Vagina (tissue), 2 donors: ENCODE measurements at regions not wholly inside any gene's neighbourhood (a gene's known extent, or its start where the extent isn't known, plus 50 kb on each side); places are given as distances from the start of the nearest gene placed in this dataset.

Experiments used
- DNase-seq, 2 donors: peaks; one replicate each; pipeline ENCODE4 v3.0.0-alpha.2; 2017; ENCODE audit errors: extremely low spot score in 2 of 2
- H3K27ac ChIP-seq: fragments of 200-600 bp; sonication (generic); one replicate; pipeline ENCODE4 v1.5.1; 2019
- H3K27me3 ChIP-seq: fragments of 200-600 bp; sonication (generic); one replicate; pipeline ENCODE4 v1.5.1; 2019
- H3K36me3 ChIP-seq, 2 donors: fragments of 200-600 bp; sonication (generic); one replicate each; pipeline ENCODE4 v1.5.1; 2017 to 2019
- H3K4me1 ChIP-seq: fragments of 200-600 bp; sonication (generic); one replicate; pipeline ENCODE4 v1.5.1; 2019
- H3K4me3 ChIP-seq, 2 donors: fragments of 200-600 bp; sonication (generic); 1 replicate in 1 of 2; 2 replicates in 1 of 2; pipeline ENCODE4 v1.5.1; 2016 to 2019
- H3K9me3 ChIP-seq: fragments of 200-600 bp; sonication (generic); one replicate; pipeline ENCODE4 v1.5.1; 2019
- CTCF ChIP-seq, 3 experiments: fragments of 450-650 bp in 2 of 3; fragments of 200-600 bp in 1 of 3; sonication (generic) in 1 of 3; IDR thresholded peaks; one replicate each; pipeline ENCODE4 v1.5.1; 2017 to 2019; ENCODE audit warnings: antibody characterized with exemption in 3 of 3, mild to moderate bottlenecking in 2 of 3, moderate library complexity in 2 of 3
- POLR2A ChIP-seq, 2 donors: fragments of 450-650 bp; IDR thresholded peaks; one replicate each; pipeline ENCODE4 v1.6.1; 2017; ENCODE audit warnings: antibody characterized with exemption in 2 of 2, mild to moderate bottlenecking in 2 of 2, moderate library complexity in 2 of 2
- POLR2AphosphoS5 ChIP-seq, 2 donors: sonication (generic); formaldehyde crosslinking; IDR thresholded peaks; one replicate each; pipeline ENCODE4 v1.9.0; 2017; ENCODE audit warnings: antibody characterized with exemption in 2 of 2, mild to moderate bottlenecking in 2 of 2, low read depth in 1 of 2; ENCODE audit not compliant: insufficient read depth in 1 of 2
- intact Hi-C: fragments of 100-400 bp; cut with DNase I; formaldehyde crosslinking; loops from one replicate; pipeline ENCODE4 v1.15.1; 2023

GRCh38 chr21:22314963-22315362 is 1316.8 kb downstream of the NCAM2 start:
- intact Hi-C loops, result no loop called here
- no peak for DNase-seq
- no peaks in the 10 kb centered on the region for H3K36me3 ChIP-seq

GRCh38 chr21:22319435-22319834 is 1321.2 kb downstream of the NCAM2 start:
- H3K27me3 ChIP-seq, result no peaks in the 10 kb centered on the region
- intact Hi-C loops, result no loop called here
- TF ChIP-seq CTCF (IDR thresholded peaks at IDR 0.05) (no peak), POLR2AphosphoS5 (IDR thresholded peaks at IDR 0.05; ENCODE audit: insufficient read depth in 1 of 2, low read depth in 1 of 2) (no peak), POLR2A (IDR thresholded peaks at IDR 0.05) (no peak)

More at GRCh38 chr21:22314963-22315362, 1316.8 kb downstream of the NCAM2 start:
- Histone ChIP-seq H3K27ac (no peak overlapping the region), H3K27me3 (no peaks in the 10 kb centered on the region), H3K9me3 (no peaks in the 10 kb centered on the region), H3K4me3 (no peak overlapping the region), H3K4me1 (no peaks in the 10 kb centered on the region)
- no peak for TF ChIP-seq POLR2A (IDR thresholded peaks at IDR 0.05)
- no peak for TF ChIP-seq CTCF (IDR thresholded peaks at IDR 0.05)
- no peak for TF ChIP-seq POLR2AphosphoS5 (IDR thresholded peaks at IDR 0.05; ENCODE audit: insufficient read depth in 1 of 2, low read depth in 1 of 2)

DNA sequence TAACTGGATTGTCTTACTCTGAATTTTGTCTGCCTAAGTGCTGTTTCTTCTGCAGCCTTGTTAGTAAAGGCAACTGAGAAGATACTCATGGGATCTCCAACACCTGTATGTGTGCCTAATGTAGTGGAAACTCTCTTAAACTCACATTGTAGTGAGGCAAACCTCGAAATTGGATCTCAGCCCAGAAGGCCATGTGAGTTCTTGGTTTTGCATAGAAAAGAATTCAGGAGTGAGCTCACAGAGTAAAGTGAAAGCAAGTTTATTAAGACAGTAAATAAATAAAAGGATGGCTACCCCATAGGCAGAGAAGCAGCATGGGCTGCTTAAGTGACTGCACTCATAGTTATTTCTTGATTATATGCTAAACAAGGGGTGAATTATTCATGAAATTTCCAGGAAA is 1344.7 kb downstream of the NCAM2 start:
- Histone ChIP-seq H3K36me3 (no peaks in the 10 kb centered on the region), H3K9me3 (no peaks in the 10 kb centered on the region), H3K4me3 (no peak overlapping the region), H3K4me1 (no peaks in the 10 kb centered on the region), H3K27ac (no peak overlapping the region), H3K27me3 (no peaks in the 10 kb centered on the region)
- no peak for DNase-seq
- TF ChIP-seq POLR2A (IDR thresholded peaks at IDR 0.05), result no peak
- TF ChIP-seq POLR2AphosphoS5 (IDR thresholded peaks at IDR 0.05; ENCODE audit: insufficient read depth in 1 of 2, low read depth in 1 of 2), result no peak
- intact Hi-C loops, result no loop called here

More at GRCh38 chr21:22319435-22319834, 1321.2 kb downstream of the NCAM2 start:
- Histone ChIP-seq H3K36me3 (no peaks in the 10 kb centered on the region), H3K9me3 (no peaks in the 10 kb centered on the region), H3K4me1 (no peaks in the 10 kb centered on the region), H3K4me3 (no peak overlapping the region), H3K27ac (no peak overlapping the region)
- DNase-seq, result no peak

- intact Hi-C loops, result no loop called here
- no peak for DNase-seq
- no peaks in the 10 kb centered on the region for H3K4me1 ChIP-seq
- no peak overlapping the region for H3K27ac ChIP-seq
- H3K27me3 ChIP-seq, result no peaks in the 10 kb centered on the region
- no peaks in the 10 kb centered on the region for H3K36me3 ChIP-seq
- no peaks in the 10 kb centered on the region for H3K9me3 ChIP-seq
- no peak overlapping the region for H3K4me3 ChIP-seq
- TF ChIP-seq POLR2AphosphoS5 (IDR thresholded peaks at IDR 0.05; ENCODE audit: insufficient read depth in 1 of 2, low read depth in 1 of 2), result no peak
- no peak for TF ChIP-seq CTCF (IDR thresholded peaks at IDR 0.05)
- no peak for TF ChIP-seq POLR2A (IDR thresholded peaks at IDR 0.05)
Measured at GRCh38 chr21:22343303-22343702, 1345.1 kb downstream of the NCAM2 start.

DNA sequence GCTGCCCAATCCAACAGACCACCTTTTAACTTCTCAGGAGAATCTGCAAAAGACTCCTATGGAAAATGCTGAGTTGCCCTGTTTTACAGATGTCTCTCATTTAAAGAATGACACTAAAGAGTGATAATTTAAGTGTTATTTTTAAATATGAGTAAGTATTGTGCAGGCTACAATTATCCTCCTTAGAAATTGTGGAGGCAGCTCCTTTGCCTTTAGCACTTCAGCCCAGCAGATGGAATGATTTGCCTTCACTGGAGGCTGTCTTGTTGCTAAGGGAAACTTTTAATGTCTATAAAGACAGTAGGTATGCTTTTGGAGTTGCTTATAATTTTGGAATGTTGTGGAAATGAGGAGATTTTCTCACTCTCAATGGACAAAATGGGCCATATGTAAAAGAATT is 1345.5 kb downstream of the NCAM2 start:
- no peaks in the 10 kb centered on the region for H3K27me3 ChIP-seq
- H3K36me3 ChIP-seq, result no peaks in the 10 kb centered on the region
- H3K4me3 ChIP-seq, result no peak overlapping the region
- H3K4me1 ChIP-seq, result no peaks in the 10 kb centered on the region
- TF ChIP-seq POLR2A (IDR thresholded peaks at IDR 0.05), result no peak
- no peak for TF ChIP-seq POLR2AphosphoS5 (IDR thresholded peaks at IDR 0.05; ENCODE audit: insufficient read depth in 1 of 2, low read depth in 1 of 2)
- TF ChIP-seq CTCF (IDR thresholded peaks at IDR 0.05), result no peak
- DNase-seq, result no peak
- H3K9me3 ChIP-seq, result no peaks in the 10 kb centered on the region
- intact Hi-C loops, result no loop called here
- H3K27ac ChIP-seq, result no peak overlapping the region
